A549 (cell line): ENCODE measurements at regions not wholly inside any gene's neighbourhood (a gene's known extent, or its start where the extent isn't known, plus 50 kb on each side); places are given as distances from the start of the nearest gene placed in this dataset.

Experiments
- ATAC-seq, 2 experiments: fragments of 200-7000 bp in 1 of 2; fragments of >200 bp in 1 of 2; cut with Nextera tagmentation in 1 of 2; cut with Tn5 transposase in 1 of 2; 3 replicates each; pipeline versions ENCODE4 v1.8.0 to v1.9.1; 2018 to 2020; ENCODE audit warnings: mild to moderate bottlenecking in 1 of 2, moderate library complexity in 1 of 2
- CTCF ChIA-PET: fragments of 300-600 bp; sonication (Branson Sonifier 250); formaldehyde crosslinking; extraction: SDS; loops from one replicate; lab custom pipeline; 2021; ENCODE audit warnings: antibody characterized with exemption, inconsistent platforms; lab: Yijun Ruan, JAX
- POLR2A ChIA-PET: fragments of 350-600 bp; formaldehyde crosslinking; extraction: SDS; loops from one replicate; lab custom pipeline; 2021; ENCODE audit warnings: antibody characterized with exemption, inconsistent platforms; lab: Yijun Ruan, JAX
- DNase-seq, 2 experiments: peaks; one replicate each; pipeline versions ENCODE4 v3.0.0 to v3.0.0-alpha.2; 2011 to 2016; ENCODE audit warnings: low read depth in 1 of 2, low spot score in 1 of 2
- FAIRE-seq: peaks from 2 replicates; lab custom pipeline; 2011; peaks lifted over from hg19 to GRCh38; lab: Jason Lieb, UNC
- H3K27ac ChIP-seq, 2 experiments: fragments of >200 bp; sonication (Bioruptor Twin); formaldehyde crosslinking; 3 replicates each; pipeline ENCODE4 v1.5.1; 2016 to 2017
- H3K4me1 ChIP-seq: fragments of >200 bp; sonication (Bioruptor Twin); formaldehyde crosslinking; 3 replicates; pipeline ENCODE4 v1.6.1; 2016
- H3K4me2 ChIP-seq: fragments of >200 bp; sonication (Bioruptor Twin); formaldehyde crosslinking; 3 replicates; pipeline ENCODE4 v1.6.1; 2016
- H3K4me3 ChIP-seq: fragments of >200 bp; sonication (Bioruptor Twin); formaldehyde crosslinking; 3 replicates; pipeline ENCODE4 v1.5.1; 2016
- H3K9me3 ChIP-seq: fragments of >200 bp; sonication (Bioruptor Twin); formaldehyde crosslinking; 3 replicates; pipeline ENCODE4 v1.6.1; 2016
- CBX2 ChIP-seq: fragments of 200-600 bp; sonication (generic); IDR thresholded peaks from 2 replicates; pipeline ENCODE4 v1.6.1; 2016; ENCODE audit warnings: low read depth, mild to moderate bottlenecking, borderline replicate concordance
- CHD4 ChIP-seq: fragments of 200-600 bp; sonication (generic); IDR thresholded peaks from 2 replicates; pipeline ENCODE4 v1.6.1; 2016; ENCODE audit warnings: antibody characterized with exemption, mild to moderate bottlenecking, borderline replicate concordance
- EHMT2 ChIP-seq: fragments of 200-600 bp; sonication (generic); IDR thresholded peaks from 2 replicates; pipeline ENCODE4 v1.6.1; 2016; ENCODE audit warnings: antibody characterized with exemption, low read depth, mild to moderate bottlenecking, moderate library complexity
- EP300 ChIP-seq, 2 experiments: fragments of >200 bp; sonication (Bioruptor Twin); formaldehyde crosslinking; IDR thresholded peaks; 2 replicates in 1 of 2; 3 replicates in 1 of 2; pipeline ENCODE4 v1.6.1; 2016 to 2017
- HDAC2 ChIP-seq: fragments of 200-600 bp; sonication (generic); IDR thresholded peaks from 2 replicates; pipeline ENCODE4 v1.6.1; 2016
- HOXB5 ChIP-seq: fragments of 250-450 bp; sonication (Bioruptor Pico); IDR thresholded peaks from 2 replicates; pipeline ENCODE4 v1.5.0; 2020; ENCODE audit warnings: mild to moderate bottlenecking, moderate library complexity
- KDM5A ChIP-seq: fragments of 200-600 bp; sonication (generic); IDR thresholded peaks from 2 replicates; pipeline ENCODE4 v1.6.1; 2016; ENCODE audit warnings: antibody characterized with exemption, mild to moderate bottlenecking
- MAFK ChIP-seq: fragments of 450-650 bp; IDR thresholded peaks from 2 replicates; pipeline ENCODE4 v1.6.1; 2014; ENCODE audit not compliant: partially characterized antibody
- MAZ ChIP-seq: fragments of 150-350 bp; IDR thresholded peaks from 2 replicates; pipeline ENCODE4 v1.6.1; 2014; ENCODE audit warnings: antibody characterized with exemption, low read depth, low read length, borderline replicate concordance
- PHF8 ChIP-seq: fragments of 200-600 bp; sonication (generic); IDR thresholded peaks from 2 replicates; pipeline ENCODE4 v1.6.1; 2016; ENCODE audit warnings: low read depth, mild to moderate bottlenecking, antibody characterized with exemption, moderate library complexity, borderline replicate concordance
- POLR2A ChIP-seq: IDR thresholded peaks from 2 replicates; pipeline ENCODE4 v1.6.1; 2012; ENCODE audit warnings: mild to moderate bottlenecking, low read length
- RAD21 ChIP-seq, 2 experiments: fragments of >200 bp in 1 of 2; sonication (Bioruptor Twin) in 1 of 2; formaldehyde crosslinking in 1 of 2; IDR thresholded peaks in 1 of 2; conservative IDR thresholded peaks in 1 of 2; 2 replicates in 1 of 2; 3 replicates in 1 of 2; pipeline ENCODE4 v1.6.1; 2012 to 2018; ENCODE audit warnings: inconsistent platforms in 1 of 2
- RARB ChIP-seq: fragments of 250-450 bp; sonication (Bioruptor Pico); IDR thresholded peaks from 2 replicates; pipeline ENCODE4 v1.8.0; 2021; ENCODE audit warnings: mild to moderate bottlenecking, moderate library complexity
- RFX5 ChIP-seq: fragments of 450-650 bp; IDR thresholded peaks from 2 replicates; pipeline ENCODE4 v1.7.1; 2014; ENCODE audit warnings: antibody characterized with exemption, mild to moderate bottlenecking, moderate library complexity
- RNF2 ChIP-seq: fragments of 200-600 bp; sonication (generic); IDR thresholded peaks from 2 replicates; pipeline ENCODE4 v1.6.1; 2016; ENCODE audit warnings: low read depth, mild to moderate bottlenecking, antibody characterized with exemption, moderate library complexity, borderline replicate concordance
- SREBF2 ChIP-seq: fragments of 450-650 bp; IDR thresholded peaks from 2 replicates; pipeline ENCODE4 v1.6.1; 2014; ENCODE audit warnings: mild to moderate bottlenecking, moderate library complexity
- TFCP2L1 ChIP-seq: fragments of 250-450 bp; sonication (Bioruptor Pico); IDR thresholded peaks from 2 replicates; pipeline ENCODE4 v1.5.0; 2021; ENCODE audit warnings: mild to moderate bottlenecking
- ZC3H11A ChIP-seq: fragments of 450-650 bp; IDR thresholded peaks from 2 replicates; pipeline ENCODE4 v1.6.1; 2014; ENCODE audit warnings: antibody characterized with exemption, mild to moderate bottlenecking
- ZFP36 ChIP-seq: fragments of 450-650 bp; IDR thresholded peaks from 2 replicates; pipeline ENCODE4 v1.6.1; 2014; ENCODE audit warnings: borderline replicate concordance; ENCODE audit not compliant: partially characterized antibody
- WGBS: methylation state at CpG from one replicate; pipeline ENCODE4 v1.1.6; 2017; ENCODE audit errors: missing lambda C conversion rate; 5-methylcytosine and 5-hydroxymethylcytosine counted together
- TF ChIP-seq, protein P1 (sequence below): fragments of 150-350 bp; IDR thresholded peaks from 2 replicates; pipeline ENCODE4 v1.6.1; 2014; ENCODE audit warnings: low read depth, mild to moderate bottlenecking, low read length
- TF ChIP-seq, protein P2 (sequence below): IDR thresholded peaks from 2 replicates; pipeline ENCODE4 v1.6.1; 2012
- TF ChIP-seq, protein P3 (sequence below): IDR thresholded peaks from 2 replicates; pipeline ENCODE4 v1.6.1; 2012; ENCODE audit warnings: low read depth, borderline replicate concordance
- TF ChIP-seq, protein P4 (sequence below): fragments of 200-600 bp; sonication (generic); IDR thresholded peaks from 2 replicates; pipeline ENCODE4 v1.6.1; 2016; ENCODE audit warnings: antibody characterized with exemption, mild to moderate bottlenecking, moderate library complexity
- TF ChIP-seq, protein P5 (sequence below): IDR thresholded peaks from 2 replicates; pipeline ENCODE4 v1.6.1; 2012

DNA sequence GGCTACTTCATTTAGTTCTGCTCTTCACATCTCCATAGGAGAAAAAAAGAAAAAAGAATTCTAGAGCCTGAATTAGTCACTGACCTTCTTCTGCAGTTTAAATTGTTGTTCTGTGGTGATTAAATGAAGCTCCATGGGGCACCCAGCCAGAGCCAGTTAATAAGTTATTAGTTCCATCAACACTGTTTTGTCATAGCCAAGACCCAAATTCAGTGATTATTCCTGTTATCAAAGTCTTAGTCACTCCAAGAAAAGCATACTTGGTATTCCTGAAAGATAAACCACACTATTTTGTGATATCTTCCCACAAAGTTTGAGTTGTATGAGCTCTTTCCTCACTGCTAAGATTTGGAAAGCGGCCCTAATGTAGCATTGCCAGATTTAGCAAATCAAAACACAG lies 134.8 kb upstream of the RGMB start:
- ChIA-PET POLR2A (no interaction called here), CTCF (no interaction called here)
- no peak overlapping the region for H3K4me3 ChIP-seq
- no peak overlapping the region for H3K27ac ChIP-seq
- WGBS, result 31% methylated on average over 1 of the region's 1 CpG
- no peak overlapping the region for H3K4me2 ChIP-seq
- no peak for DNase-seq
- no peak for FAIRE-seq
- H3K9me3 ChIP-seq, result no peaks in the 10 kb centered on the region
- no peak for ATAC-seq
- H3K4me1 ChIP-seq, result no peaks in the 10 kb centered on the region
- no peak for TF ChIP-seq RARB (CRISPR knock-in tag)
- no peak for TF ChIP-seq ZFP36
- no peak for TF ChIP-seq MAZ
- TF ChIP-seq HOXB5 (CRISPR knock-in tag), result no peak
- TF ChIP-seq SREBF2, result no peak
- no peak for TF ChIP-seq RNF2
- TF ChIP-seq, protein P1, sequence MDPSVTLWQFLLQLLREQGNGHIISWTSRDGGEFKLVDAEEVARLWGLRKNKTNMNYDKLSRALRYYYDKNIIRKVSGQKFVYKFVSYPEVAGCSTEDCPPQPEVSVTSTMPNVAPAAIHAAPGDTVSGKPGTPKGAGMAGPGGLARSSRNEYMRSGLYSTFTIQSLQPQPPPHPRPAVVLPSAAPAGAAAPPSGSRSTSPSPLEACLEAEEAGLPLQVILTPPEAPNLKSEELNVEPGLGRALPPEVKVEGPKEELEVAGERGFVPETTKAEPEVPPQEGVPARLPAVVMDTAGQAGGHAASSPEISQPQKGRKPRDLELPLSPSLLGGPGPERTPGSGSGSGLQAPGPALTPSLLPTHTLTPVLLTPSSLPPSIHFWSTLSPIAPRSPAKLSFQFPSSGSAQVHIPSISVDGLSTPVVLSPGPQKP, result no peak

DNA sequence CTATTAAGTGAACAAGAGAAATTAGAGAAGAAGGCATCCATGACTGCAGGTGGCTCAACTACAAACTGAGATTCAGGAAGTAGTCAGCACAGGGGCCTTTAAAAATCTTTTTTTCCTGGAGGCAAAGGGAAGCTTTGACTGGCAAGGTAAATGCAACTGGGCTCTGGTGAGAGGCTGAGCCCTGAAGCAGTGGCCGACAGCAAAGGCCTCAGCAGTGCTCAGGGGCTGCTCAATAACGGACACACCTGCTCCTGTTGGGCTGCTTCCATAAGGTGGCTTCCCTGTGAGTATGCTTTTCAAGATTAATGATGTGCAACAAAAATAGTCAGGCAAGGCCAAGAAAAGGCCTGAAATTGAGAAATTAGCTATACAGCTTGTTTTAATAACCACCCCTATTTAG lies 134.2 kb upstream of the RGMB start:
- Histone ChIP-seq H3K27ac (no peak overlapping the region), H3K9me3 (no peaks in the 10 kb centered on the region), H3K4me2 (no peak overlapping the region), H3K4me3 (no peak overlapping the region), H3K4me1 (no peaks in the 10 kb centered on the region)
- POLR2A ChIA-PET, result no interaction called here
- ATAC-seq, result no peak
- DNase-seq, result no peak
- TF ChIP-seq KDM5A (no peak), EHMT2 (no peak), HDAC2 (no peak), ZC3H11A (no peak), RAD21 (conservative IDR thresholded peaks at IDR 0.05 in 1 of 2, IDR thresholded peaks at IDR 0.05 in 1 of 2) (no peak)
- no peak for FAIRE-seq
- WGBS, result 24% methylated on average over 2 of the region's 2 CpGs
- CTCF ChIA-PET, result no interaction called here

DNA sequence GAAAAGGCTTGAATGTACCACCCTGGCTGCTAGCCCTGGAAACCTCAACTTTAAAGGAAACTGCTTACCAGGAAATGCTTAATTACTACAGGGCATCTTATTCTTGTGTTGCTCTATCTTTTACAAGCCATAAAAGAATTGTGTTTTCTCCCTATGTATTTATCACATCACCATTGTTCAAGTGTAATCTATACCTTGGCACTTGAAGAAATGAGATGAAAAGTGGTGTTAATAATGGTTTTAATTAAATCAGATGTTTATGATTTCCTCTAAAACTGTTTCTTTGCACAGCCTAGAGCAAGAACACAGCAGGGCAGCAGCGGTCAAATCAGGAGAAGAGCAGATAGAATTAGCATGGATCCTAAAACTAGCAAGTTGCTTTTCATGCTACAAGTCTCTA lies 131.8 kb upstream of the RGMB start:
- DNase-seq (no peak), FAIRE-seq (no peak), ATAC-seq (no peak)
- H3K9me3 ChIP-seq, result no peaks in the 10 kb centered on the region
- H3K27ac ChIP-seq, result no peak overlapping the region
- CTCF ChIA-PET, result no interaction called here
- H3K4me1 ChIP-seq, result no peaks in the 10 kb centered on the region
- no peak overlapping the region for H3K4me2 ChIP-seq
- TF ChIP-seq CBX2, result no peak
- TF ChIP-seq, all 56 proteins: peak for 0
- H3K4me3 ChIP-seq, result no peak overlapping the region
- 56% methylated on average over 1 of the region's 1 CpG for WGBS
- POLR2A ChIA-PET, result no interaction called here

DNA sequence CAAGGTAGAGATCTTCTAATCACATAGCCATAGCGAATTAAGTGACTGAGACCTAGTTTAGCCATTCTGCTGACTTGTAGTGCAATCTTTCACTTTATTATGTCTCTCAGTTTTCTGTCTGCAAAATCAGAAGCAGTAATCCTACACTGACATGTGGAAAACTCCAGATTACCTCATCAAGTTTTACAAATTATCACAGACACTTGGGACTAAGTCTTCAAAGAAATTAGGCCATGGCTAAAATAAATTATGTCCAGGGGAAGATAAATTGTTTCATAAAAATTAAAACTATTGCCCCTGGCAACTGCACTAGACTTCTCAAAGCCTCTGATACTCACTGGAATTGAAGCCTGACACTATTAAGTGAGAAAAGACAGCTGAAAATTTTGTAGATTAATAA lies 129.9 kb upstream of the RGMB start:
- WGBS, result 18% methylated on average over 1 of the region's 1 CpG
- ChIA-PET CTCF (no interaction called here), POLR2A (no interaction called here)
- H3K4me3 ChIP-seq, result no peak overlapping the region
- no peak overlapping the region for H3K27ac ChIP-seq
- H3K9me3 ChIP-seq, result no peaks in the 10 kb centered on the region
- H3K4me2 ChIP-seq, result no peak overlapping the region
- no peak for ATAC-seq
- FAIRE-seq, result no peak
- DNase-seq, result no peak
- no peaks in the 10 kb centered on the region for H3K4me1 ChIP-seq
- TF ChIP-seq POLR2A, result no peak
- TF ChIP-seq MAZ, result no peak
- TF ChIP-seq, protein P2, sequence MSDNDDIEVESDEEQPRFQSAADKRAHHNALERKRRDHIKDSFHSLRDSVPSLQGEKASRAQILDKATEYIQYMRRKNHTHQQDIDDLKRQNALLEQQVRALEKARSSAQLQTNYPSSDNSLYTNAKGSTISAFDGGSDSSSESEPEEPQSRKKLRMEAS, result no peak
- TF ChIP-seq CHD4, result no peak
- no peak for TF ChIP-seq PHF8
- no peak for TF ChIP-seq SREBF2
- no peak for TF ChIP-seq TFCP2L1 (CRISPR knock-in tag)
- TF ChIP-seq, protein P1, result no peak
- TF ChIP-seq HOXB5 (CRISPR knock-in tag), result no peak
- TF ChIP-seq, protein P3, sequence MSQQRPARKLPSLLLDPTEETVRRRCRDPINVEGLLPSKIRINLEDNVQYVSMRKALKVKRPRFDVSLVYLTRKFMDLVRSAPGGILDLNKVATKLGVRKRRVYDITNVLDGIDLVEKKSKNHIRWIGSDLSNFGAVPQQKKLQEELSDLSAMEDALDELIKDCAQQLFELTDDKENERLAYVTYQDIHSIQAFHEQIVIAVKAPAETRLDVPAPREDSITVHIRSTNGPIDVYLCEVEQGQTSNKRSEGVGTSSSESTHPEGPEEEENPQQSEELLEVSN, result no peak
- TF ChIP-seq, protein P4, sequence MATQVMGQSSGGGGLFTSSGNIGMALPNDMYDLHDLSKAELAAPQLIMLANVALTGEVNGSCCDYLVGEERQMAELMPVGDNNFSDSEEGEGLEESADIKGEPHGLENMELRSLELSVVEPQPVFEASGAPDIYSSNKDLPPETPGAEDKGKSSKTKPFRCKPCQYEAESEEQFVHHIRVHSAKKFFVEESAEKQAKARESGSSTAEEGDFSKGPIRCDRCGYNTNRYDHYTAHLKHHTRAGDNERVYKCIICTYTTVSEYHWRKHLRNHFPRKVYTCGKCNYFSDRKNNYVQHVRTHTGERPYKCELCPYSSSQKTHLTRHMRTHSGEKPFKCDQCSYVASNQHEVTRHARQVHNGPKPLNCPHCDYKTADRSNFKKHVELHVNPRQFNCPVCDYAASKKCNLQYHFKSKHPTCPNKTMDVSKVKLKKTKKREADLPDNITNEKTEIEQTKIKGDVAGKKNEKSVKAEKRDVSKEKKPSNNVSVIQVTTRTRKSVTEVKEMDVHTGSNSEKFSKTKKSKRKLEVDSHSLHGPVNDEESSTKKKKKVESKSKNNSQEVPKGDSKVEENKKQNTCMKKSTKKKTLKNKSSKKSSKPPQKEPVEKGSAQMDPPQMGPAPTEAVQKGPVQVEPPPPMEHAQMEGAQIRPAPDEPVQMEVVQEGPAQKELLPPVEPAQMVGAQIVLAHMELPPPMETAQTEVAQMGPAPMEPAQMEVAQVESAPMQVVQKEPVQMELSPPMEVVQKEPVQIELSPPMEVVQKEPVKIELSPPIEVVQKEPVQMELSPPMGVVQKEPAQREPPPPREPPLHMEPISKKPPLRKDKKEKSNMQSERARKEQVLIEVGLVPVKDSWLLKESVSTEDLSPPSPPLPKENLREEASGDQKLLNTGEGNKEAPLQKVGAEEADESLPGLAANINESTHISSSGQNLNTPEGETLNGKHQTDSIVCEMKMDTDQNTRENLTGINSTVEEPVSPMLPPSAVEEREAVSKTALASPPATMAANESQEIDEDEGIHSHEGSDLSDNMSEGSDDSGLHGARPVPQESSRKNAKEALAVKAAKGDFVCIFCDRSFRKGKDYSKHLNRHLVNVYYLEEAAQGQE, result no peak
- TF ChIP-seq, protein P5, sequence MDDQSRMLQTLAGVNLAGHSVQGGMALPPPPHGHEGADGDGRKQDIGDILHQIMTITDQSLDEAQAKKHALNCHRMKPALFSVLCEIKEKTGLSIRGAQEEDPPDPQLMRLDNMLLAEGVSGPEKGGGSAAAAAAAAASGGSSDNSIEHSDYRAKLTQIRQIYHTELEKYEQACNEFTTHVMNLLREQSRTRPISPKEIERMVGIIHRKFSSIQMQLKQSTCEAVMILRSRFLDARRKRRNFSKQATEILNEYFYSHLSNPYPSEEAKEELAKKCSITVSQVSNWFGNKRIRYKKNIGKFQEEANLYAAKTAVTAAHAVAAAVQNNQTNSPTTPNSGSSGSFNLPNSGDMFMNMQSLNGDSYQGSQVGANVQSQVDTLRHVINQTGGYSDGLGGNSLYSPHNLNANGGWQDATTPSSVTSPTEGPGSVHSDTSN, result no peak
- no peak for TF ChIP-seq EP300 (IDR thresholded peaks at IDR 0.05)
- no peak for TF ChIP-seq RFX5
- TF ChIP-seq HDAC2, result no peak
- no peak for TF ChIP-seq MAFK
